ENCODE measurements at regions not wholly inside any gene's neighbourhood (a gene's known extent, or its start where the extent isn't known, plus 50 kb on each side); places are given as distances from the start of the nearest gene placed in this dataset.

DNA sequence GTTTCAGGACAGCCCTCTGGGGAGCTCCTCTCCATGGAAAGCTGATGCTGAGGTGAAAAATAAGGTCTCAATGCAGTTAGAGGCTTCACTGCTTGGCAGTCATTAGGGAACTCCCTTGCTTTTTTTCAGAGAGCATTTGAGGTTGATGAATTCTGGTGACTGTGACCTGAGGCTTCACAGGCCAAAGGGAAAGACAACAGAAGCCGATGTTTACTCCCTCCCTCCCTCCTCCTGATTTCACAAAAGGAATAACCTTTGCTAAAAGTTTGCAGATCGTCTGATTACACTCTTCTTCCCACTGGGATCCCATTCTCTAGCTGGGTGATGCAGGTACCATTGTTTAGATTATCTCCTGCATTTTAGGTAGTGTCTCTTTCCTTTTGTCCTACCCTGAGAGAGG, 329.4 kb downstream of the KIF4B start:
- CTCF ChIA-PET, result no interaction called here
- no peak for FAIRE-seq
- intact Hi-C loops (cut with micrococcal nuclease), result no loop called here

More for the DNA sequence above, 329.4 kb downstream of the KIF4B start:
- DNase-seq (ENCODE audit: low read depth, low spot score), result no peak
- Histone ChIP-seq H2AFZ (ENCODE audit: low read depth, low read length) (no peak overlapping the region), H3K4me1 (ENCODE audit: control insufficient read depth, extremely low read depth, insufficient read depth, low read length) (no peaks in the 10 kb centered on the region), H3K27ac (ENCODE audit: insufficient read depth, low read depth, low read length) (no peak overlapping the region), H4K20me1 (replicated peaks; ENCODE audit: control insufficient read depth, extremely low read depth, insufficient read depth, low read length) (no peaks in the 10 kb centered on the region), H3K79me2 (ENCODE audit: control insufficient read depth, insufficient read depth, low read length) (no peaks in the 10 kb centered on the region), H3K9ac (replicated peaks; ENCODE audit: extremely low read depth, insufficient read depth, low read length) (no peak overlapping the region), H3K4me2 (ENCODE audit: insufficient read depth, low read length) (no peak overlapping the region), H3K9me1 (replicated peaks; ENCODE audit: control insufficient read depth, extremely low read depth, insufficient read depth, low read length) (no peaks in the 10 kb centered on the region), H3K9me3 (replicated peaks; ENCODE audit: control insufficient read depth, insufficient read depth, low read length) (peaks cover 4% of the 10 kb centered on the region), H3K4me3 (replicated peaks in 1 of 3; ENCODE audit: insufficient read depth in 1 of 3, low read depth in 1 of 3, low read length in 3 of 3) (no peak overlapping the region), H3K36me3 (ENCODE audit: control insufficient read depth in 2 of 2, extremely low read depth in 1 of 2, insufficient read depth in 2 of 2, low read length in 2 of 2) (no peaks in the 10 kb centered on the region), H3K27me3 (ENCODE audit: control insufficient read depth in 2 of 2, insufficient read depth in 2 of 2, low read length in 2 of 2) (no peaks in the 10 kb centered on the region)
- dilution Hi-C loops (cut with MboI; ENCODE audit: extremely low pct_ligation_motif_present, low sequenced_read_pairs), result no loop called here
- TF ChIP-seq JUN (IDR thresholded peaks at IDR 0.05; ENCODE audit: borderline replicate concordance, insufficient read depth, insufficient read length, low read depth) (no peak), GATA2 (IDR thresholded peaks at IDR 0.05; ENCODE audit: insufficient read depth, insufficient read length, low read depth, low read length) (no peak), FOS (IDR thresholded peaks at IDR 0.05; ENCODE audit: borderline replicate concordance, insufficient read depth, low read length) (no peak), POLR2A (IDR thresholded peaks at IDR 0.05; ENCODE audit: low read depth, low read length) (no peak), POLR2AphosphoS5 (IDR thresholded peaks at IDR 0.05; ENCODE audit: insufficient read depth, low read depth, low read length) (no peak), EZH2 (IDR thresholded peaks at IDR 0.05; ENCODE audit: borderline replicate concordance, low read depth, low read length, severe bottlenecking) (no peak), MYC (IDR thresholded peaks at IDR 0.05; ENCODE audit: low read depth, low read length) (no peak)
- TF ChIP-seq, protein P1, sequence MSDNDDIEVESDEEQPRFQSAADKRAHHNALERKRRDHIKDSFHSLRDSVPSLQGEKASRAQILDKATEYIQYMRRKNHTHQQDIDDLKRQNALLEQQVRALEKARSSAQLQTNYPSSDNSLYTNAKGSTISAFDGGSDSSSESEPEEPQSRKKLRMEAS (IDR thresholded peaks at IDR 0.05; ENCODE audit: insufficient read depth, insufficient read length), result no peak
- TF ChIP-seq, protein P2, sequence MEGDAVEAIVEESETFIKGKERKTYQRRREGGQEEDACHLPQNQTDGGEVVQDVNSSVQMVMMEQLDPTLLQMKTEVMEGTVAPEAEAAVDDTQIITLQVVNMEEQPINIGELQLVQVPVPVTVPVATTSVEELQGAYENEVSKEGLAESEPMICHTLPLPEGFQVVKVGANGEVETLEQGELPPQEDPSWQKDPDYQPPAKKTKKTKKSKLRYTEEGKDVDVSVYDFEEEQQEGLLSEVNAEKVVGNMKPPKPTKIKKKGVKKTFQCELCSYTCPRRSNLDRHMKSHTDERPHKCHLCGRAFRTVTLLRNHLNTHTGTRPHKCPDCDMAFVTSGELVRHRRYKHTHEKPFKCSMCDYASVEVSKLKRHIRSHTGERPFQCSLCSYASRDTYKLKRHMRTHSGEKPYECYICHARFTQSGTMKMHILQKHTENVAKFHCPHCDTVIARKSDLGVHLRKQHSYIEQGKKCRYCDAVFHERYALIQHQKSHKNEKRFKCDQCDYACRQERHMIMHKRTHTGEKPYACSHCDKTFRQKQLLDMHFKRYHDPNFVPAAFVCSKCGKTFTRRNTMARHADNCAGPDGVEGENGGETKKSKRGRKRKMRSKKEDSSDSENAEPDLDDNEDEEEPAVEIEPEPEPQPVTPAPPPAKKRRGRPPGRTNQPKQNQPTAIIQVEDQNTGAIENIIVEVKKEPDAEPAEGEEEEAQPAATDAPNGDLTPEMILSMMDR (IDR thresholded peaks at IDR 0.05; ENCODE audit: extremely low read depth in 1 of 2, insufficient read depth in 1 of 2, low read depth in 1 of 2, low read length in 2 of 2), result no peak
- no TSS peak for BruUV-seq (replicated peaks)
- POLR2A ChIA-PET, result no interaction called here

Measured in endothelial cell of umbilical vein (primary cell).